ENCODE measurements at regions not wholly inside any gene's neighbourhood (a gene's known extent, or its start where the extent isn't known, plus 50 kb on each side); places are given as distances from the start of the nearest gene placed in this dataset.

DNA sequence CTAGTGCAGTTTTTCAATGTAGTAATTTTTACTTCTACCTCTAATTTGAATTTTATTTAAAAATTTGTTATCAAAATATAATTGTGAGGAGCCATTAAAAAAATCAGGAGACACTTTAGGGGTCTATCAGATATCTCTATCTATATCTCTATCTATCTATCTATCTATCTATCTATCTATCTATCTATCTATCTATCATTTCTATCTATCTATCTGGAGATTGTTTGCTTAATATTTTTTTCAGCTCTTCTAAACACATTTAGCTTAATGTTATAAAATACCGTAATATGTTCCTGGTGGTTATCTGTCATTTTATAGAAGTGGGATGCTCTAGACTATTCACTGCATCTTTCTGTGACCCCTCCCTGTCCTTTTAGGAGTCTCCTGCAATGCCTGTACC is 193.7 kb upstream of the P2RY1 start:
- TF ChIP-seq EZH2 (IDR thresholded peaks at IDR 0.05) = no peak
- TF ChIP-seq, protein P1, sequence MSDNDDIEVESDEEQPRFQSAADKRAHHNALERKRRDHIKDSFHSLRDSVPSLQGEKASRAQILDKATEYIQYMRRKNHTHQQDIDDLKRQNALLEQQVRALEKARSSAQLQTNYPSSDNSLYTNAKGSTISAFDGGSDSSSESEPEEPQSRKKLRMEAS (IDR thresholded peaks at IDR 0.05) = no peak
- TF ChIP-seq POLR2AphosphoS5 (IDR thresholded peaks at IDR 0.05; ENCODE audit: low read depth, low read length) = no peak
- TF ChIP-seq RAD21 (IDR thresholded peaks at IDR 0.05; ENCODE audit: low read depth) = no peak
- TF ChIP-seq, protein P2, sequence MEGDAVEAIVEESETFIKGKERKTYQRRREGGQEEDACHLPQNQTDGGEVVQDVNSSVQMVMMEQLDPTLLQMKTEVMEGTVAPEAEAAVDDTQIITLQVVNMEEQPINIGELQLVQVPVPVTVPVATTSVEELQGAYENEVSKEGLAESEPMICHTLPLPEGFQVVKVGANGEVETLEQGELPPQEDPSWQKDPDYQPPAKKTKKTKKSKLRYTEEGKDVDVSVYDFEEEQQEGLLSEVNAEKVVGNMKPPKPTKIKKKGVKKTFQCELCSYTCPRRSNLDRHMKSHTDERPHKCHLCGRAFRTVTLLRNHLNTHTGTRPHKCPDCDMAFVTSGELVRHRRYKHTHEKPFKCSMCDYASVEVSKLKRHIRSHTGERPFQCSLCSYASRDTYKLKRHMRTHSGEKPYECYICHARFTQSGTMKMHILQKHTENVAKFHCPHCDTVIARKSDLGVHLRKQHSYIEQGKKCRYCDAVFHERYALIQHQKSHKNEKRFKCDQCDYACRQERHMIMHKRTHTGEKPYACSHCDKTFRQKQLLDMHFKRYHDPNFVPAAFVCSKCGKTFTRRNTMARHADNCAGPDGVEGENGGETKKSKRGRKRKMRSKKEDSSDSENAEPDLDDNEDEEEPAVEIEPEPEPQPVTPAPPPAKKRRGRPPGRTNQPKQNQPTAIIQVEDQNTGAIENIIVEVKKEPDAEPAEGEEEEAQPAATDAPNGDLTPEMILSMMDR (IDR thresholded peaks at IDR 0.05 in 2 of 3, conservative IDR thresholded peaks at IDR 0.05 in 1 of 3; ENCODE audit: borderline replicate concordance in 1 of 3, insufficient read depth in 1 of 3, low read depth in 2 of 3, low read length in 2 of 3) = no peak
- no peak for TF ChIP-seq FOSL1 (IDR thresholded peaks at IDR 0.05; ENCODE audit: low read depth)
- TF ChIP-seq CEBPB (IDR thresholded peaks at IDR 0.05; ENCODE audit: low read depth) = no peak
